Spleen (tissue), 7 donors: ENCODE measurements at regions not wholly inside any gene's neighbourhood (a gene's known extent, or its start where the extent isn't known, plus 50 kb on each side); places are given as distances from the start of the nearest gene placed in this dataset.

ENCODE experiments used
- CTCF ChIP-seq, 11 experiments: fragments of 200-600 bp in 7 of 11; fragments of 450-650 bp in 4 of 11; sonication (generic) in 4 of 11; IDR thresholded peaks in 8 of 11; conservative IDR thresholded peaks in 3 of 11; 1 replicate in 7 of 11; 2 replicates in 4 of 11; pipeline versions ENCODE4 v1.4.0 to v1.8.0; 2016 to 2021; ENCODE audit warnings: antibody characterized with exemption in 11 of 11, inconsistent platforms in 4 of 11, mild to moderate bottlenecking in 1 of 11
- POLR2A ChIP-seq, 3 donors: fragments of 450-650 bp; IDR thresholded peaks; one replicate each; pipeline ENCODE4 v1.5.1; 2017; ENCODE audit warnings: antibody characterized with exemption in 3 of 3, mild to moderate bottlenecking in 1 of 3
- POLR2AphosphoS5 ChIP-seq, 3 donors: sonication (generic); formaldehyde crosslinking; IDR thresholded peaks; one replicate each; pipeline ENCODE4 v1.5.1; 2017; ENCODE audit warnings: antibody characterized with exemption in 3 of 3
- donor health status: DM: no; HTN: no; CAD: no; lungs with moderate emphysema.
- donor health status: DM: no; HTN: no; CAD: no.
- donor health status: DM: no; HTN: no; CAD: no.

DNA sequence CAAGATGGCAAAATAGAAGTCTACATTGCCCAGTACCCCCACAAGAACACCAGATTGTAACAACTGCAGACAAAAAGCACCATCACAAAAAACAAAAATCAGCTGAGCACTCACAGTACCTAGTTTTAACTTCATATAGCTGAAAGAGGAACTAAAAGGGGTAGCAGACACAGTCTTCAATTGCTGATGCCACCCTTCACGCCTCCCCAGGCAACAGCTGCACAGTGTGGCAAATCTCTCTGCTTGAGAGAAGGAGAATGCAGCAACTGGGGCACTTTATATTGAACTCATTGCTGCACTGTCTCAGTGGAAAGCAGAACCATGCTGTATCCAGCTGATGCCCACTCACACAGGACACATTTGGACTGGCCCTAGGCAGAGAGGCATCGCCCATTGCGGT lies 2714.5 kb upstream of the PCDH20 start:
- TF ChIP-seq CTCF (IDR thresholded peaks at IDR 0.05 in 8 of 11, conservative IDR thresholded peaks at IDR 0.05 in 3 of 11): no peak
- no peak for TF ChIP-seq POLR2A (IDR thresholded peaks at IDR 0.05)
- TF ChIP-seq POLR2AphosphoS5 (IDR thresholded peaks at IDR 0.05): no peak
